IMR-90 (cell line): ENCODE measurements at regions not wholly inside any gene's neighbourhood (a gene's known extent, or its start where the extent isn't known, plus 50 kb on each side); places are given as distances from the start of the nearest gene placed in this dataset.

Source experiments
- ATAC-seq: fragments of 200-7000 bp; cut with Tn5 transposase; 2 replicates; pipeline ENCODE4 v1.9.1; 2020; ENCODE audit warnings: low read depth, mild to moderate bottlenecking, moderate library complexity
- BruUV-seq: library from RNA; stranded (reverse); fragments of 400-500 nt; replicated peaks from 2 replicates; lab custom pipeline; 2021; lab: Mats Ljungman, UMichigan
- CTCF ChIA-PET: fragments of 300-600 bp; formaldehyde crosslinking; extraction: SDS; loops from one replicate; lab custom pipeline; 2021; ENCODE audit warnings: antibody characterized with exemption; lab: Yijun Ruan, JAX
- POLR2A ChIA-PET: fragments of 300-600 bp; sonication (Branson Sonifier 250); formaldehyde crosslinking; loops from one replicate; lab custom pipeline; 2022; ENCODE audit warnings: antibody characterized with exemption; ENCODE audit not compliant: unreplicated experiment; lab: Charles Lee
- DNase-seq: peaks from one replicate; pipeline ENCODE4 v3.0.0; 2013
- H2AFZ ChIP-seq: replicated peaks from 2 replicates; pipeline ENCODE3; 2013; ENCODE audit warnings: low read length, mild to moderate bottlenecking; ENCODE audit not compliant: poor library complexity
- H2AK5ac ChIP-seq: 2 replicates; pipeline ENCODE4 v1.6.1; 2013; ENCODE audit warnings: low read depth, low read length, inconsistent platforms
- H2AK9ac ChIP-seq: replicated peaks from 2 replicates; pipeline ENCODE3; 2013; ENCODE audit warnings: mild to moderate bottlenecking, low read depth, low read length, moderate library complexity; ENCODE audit not compliant: poor library complexity
- H2BK120ac ChIP-seq: 2 replicates; pipeline ENCODE4 v1.6.1; 2013; ENCODE audit warnings: low read depth, low read length, inconsistent platforms
- H2BK15ac ChIP-seq: 3 replicates; pipeline ENCODE4 v1.6.1; 2013; ENCODE audit warnings: low read depth, low read length, inconsistent platforms
- H2BK20ac ChIP-seq: 2 replicates; pipeline ENCODE4 v1.6.1; 2013; ENCODE audit warnings: low read depth, mild to moderate bottlenecking, inconsistent platforms, low read length, moderate library complexity
- H2BK5ac ChIP-seq: 2 replicates; pipeline ENCODE4 v1.6.1; 2013; ENCODE audit warnings: mild to moderate bottlenecking, low read depth, low read length, inconsistent platforms; ENCODE audit not compliant: poor library complexity, severe bottlenecking
- H3K14ac ChIP-seq: replicated peaks from 2 replicates; pipeline ENCODE4 v1.6.1; 2013; ENCODE audit warnings: low read depth, low read length, inconsistent platforms
- H3K18ac ChIP-seq: 2 replicates; pipeline ENCODE4 v1.6.1; 2013; ENCODE audit warnings: low read depth, low read length, control low read depth
- H3K23ac ChIP-seq: 2 replicates; pipeline ENCODE4 v1.6.1; 2013; ENCODE audit warnings: low read depth, low read length, inconsistent platforms
- H3K27ac ChIP-seq: 2 replicates; pipeline ENCODE4 v1.5.1; 2013; ENCODE audit warnings: mild to moderate bottlenecking, control low read depth, low read length; ENCODE audit not compliant: insufficient read depth
- H3K27me3 ChIP-seq: 2 replicates; pipeline ENCODE4 v1.6.1; 2013; ENCODE audit warnings: low read length; ENCODE audit not compliant: control insufficient read depth, insufficient read depth
- H3K36me3 ChIP-seq: 2 replicates; pipeline ENCODE4 v1.6.1; 2013; ENCODE audit warnings: low read length, mixed read lengths; ENCODE audit not compliant: control insufficient read depth, insufficient read depth
- H3K4ac ChIP-seq: 2 replicates; pipeline ENCODE4 v1.6.1; 2013; ENCODE audit warnings: low read depth, low read length, inconsistent platforms
- H3K4me1 ChIP-seq: 2 replicates; pipeline ENCODE4 v1.6.1; 2013; ENCODE audit warnings: low read length, mixed read lengths; ENCODE audit not compliant: control insufficient read depth, insufficient read depth
- H3K4me2 ChIP-seq: 2 replicates; pipeline ENCODE4 v1.6.1; 2013; ENCODE audit warnings: low read depth, mild to moderate bottlenecking, control low read depth, low read length, moderate library complexity
- H3K4me3 ChIP-seq: 2 replicates; pipeline ENCODE4 v1.5.1; 2013; ENCODE audit warnings: low read depth, mild to moderate bottlenecking, control low read depth, low read length, moderate library complexity; ENCODE audit not compliant: insufficient read depth
- H3K56ac ChIP-seq: 2 replicates; pipeline ENCODE4 v1.6.1; 2013; ENCODE audit warnings: low read length, inconsistent platforms; ENCODE audit not compliant: insufficient read depth; ENCODE audit errors: extremely low read depth
- H3K79me1 ChIP-seq, 2 experiments: 2 replicates each; pipeline ENCODE4 v1.6.1; 2013; ENCODE audit warnings: low read length in 2 of 2, inconsistent platforms in 1 of 2, low read depth in 1 of 2
- H3K9ac ChIP-seq: 2 replicates; pipeline ENCODE4 v1.6.1; 2013; ENCODE audit warnings: low read depth, low read length, control low read depth
- H3K9me1 ChIP-seq: 2 replicates; pipeline ENCODE4 v1.6.1; 2013; ENCODE audit warnings: low read length, inconsistent platforms; ENCODE audit not compliant: insufficient read depth
- H3K9me3 ChIP-seq: 2 replicates; pipeline ENCODE4 v1.6.1; 2013; ENCODE audit warnings: low read length; ENCODE audit not compliant: control insufficient read depth, insufficient read depth
- H4K20me1 ChIP-seq: 2 replicates; pipeline ENCODE4 v1.6.1; 2013; ENCODE audit warnings: low read length, inconsistent platforms; ENCODE audit not compliant: insufficient read depth
- H4K5ac ChIP-seq: 2 replicates; pipeline ENCODE4 v1.6.1; 2013; ENCODE audit warnings: mild to moderate bottlenecking, low read depth, low read length, control low read depth
- H4K8ac ChIP-seq, 2 experiments: 2 replicates each; pipeline ENCODE4 v1.6.1; 2013; ENCODE audit warnings: low read depth in 2 of 2, low read length in 2 of 2, control low read depth in 1 of 2, inconsistent platforms in 1 of 2
- H4K91ac ChIP-seq: 2 replicates; pipeline ENCODE4 v1.6.1; 2013; ENCODE audit warnings: low read depth, low read length, inconsistent platforms; ENCODE audit not compliant: insufficient read depth
- BHLHE40 ChIP-seq: fragments of 150-350 bp; IDR thresholded peaks from 2 replicates; pipeline ENCODE4 v1.6.1; 2016; ENCODE audit warnings: mild to moderate bottlenecking, low read depth, low read length
- CEBPB ChIP-seq: IDR thresholded peaks from 2 replicates; pipeline ENCODE4 v1.6.1; 2012; ENCODE audit warnings: low read depth, low read length, improper control_type of control experiment
- MAFK ChIP-seq: IDR thresholded peaks from 2 replicates; pipeline ENCODE4 v1.6.1; 2012; ENCODE audit warnings: low read depth, low read length, improper control_type of control experiment
- MAZ ChIP-seq: IDR thresholded peaks from 2 replicates; pipeline ENCODE4 v1.6.1; 2012; ENCODE audit warnings: low read depth, mild to moderate bottlenecking, low read length, improper control_type of control experiment, moderate library complexity, borderline replicate concordance
- NFE2L2 ChIP-seq: fragments of 150-350 bp; IDR thresholded peaks from 2 replicates; pipeline ENCODE4 v1.6.1; 2016; ENCODE audit warnings: low read depth, mild to moderate bottlenecking, low read length
- POLR2A ChIP-seq: IDR thresholded peaks from 2 replicates; pipeline ENCODE4 v1.6.1; 2012; ENCODE audit warnings: mild to moderate bottlenecking, low read depth, low read length
- RAD21 ChIP-seq: IDR thresholded peaks from 2 replicates; pipeline ENCODE4 v1.6.1; 2012; ENCODE audit warnings: low read length, improper control_type of control experiment
- RCOR1 ChIP-seq: IDR thresholded peaks from 2 replicates; pipeline ENCODE4 v1.6.1; 2012; ENCODE audit warnings: mild to moderate bottlenecking, low read length, improper control_type of control experiment; ENCODE audit not compliant: insufficient replicate concordance
- RFX5 ChIP-seq: IDR thresholded peaks from 2 replicates; pipeline ENCODE4 v1.8.0; 2012; ENCODE audit warnings: low read depth, mild to moderate bottlenecking, low read length, moderate library complexity
- SMC3 ChIP-seq: fragments of 150-350 bp; IDR thresholded peaks from 2 replicates; pipeline ENCODE4 v1.6.1; 2016; ENCODE audit warnings: low read depth, mild to moderate bottlenecking, antibody characterized with exemption, low read length, moderate library complexity
- WGBS, 2 experiments: methylation state at CpG; one replicate each; pipeline versions ENCODE4 v1.1.5 to v1.1.7; 2013; ENCODE audit warnings: missing lambda C conversion rate in 2 of 2; ENCODE audit not compliant: insufficient read length in 1 of 2; ENCODE audit errors: extremely low coverage in 2 of 2; 5-methylcytosine and 5-hydroxymethylcytosine counted together
- dilution Hi-C: fragments of 300-500 bp; cut with HindIII; formaldehyde crosslinking; loops from one replicate; pipeline ENCODE4 v1.14.3; 2018; ENCODE audit warnings: low sequenced_read_pairs; ENCODE audit not compliant: unreplicated experiment
- in situ Hi-C: fragments of 300-500 bp; cut with MboI; formaldehyde crosslinking; loops from 3 replicates; pipeline ENCODE4 v1.14.3; 2019; ENCODE audit warnings: low sequenced_read_pairs, inconsistent platforms, mixed read lengths
- intact Hi-C: fragments of 100-400 bp; cut with micrococcal nuclease; formaldehyde crosslinking; loops from 2 replicates; pipeline ENCODE4 v1.10.0; 2022
- TF ChIP-seq, protein P1 (sequence below): fragments of 150-350 bp; IDR thresholded peaks from 2 replicates; pipeline ENCODE4 v1.6.1; 2016; ENCODE audit warnings: low read depth, mild to moderate bottlenecking, low read length, moderate library complexity, borderline replicate concordance
- TF ChIP-seq, protein P2 (sequence below): conservative IDR thresholded peaks from 2 replicates; pipeline ENCODE4 v1.5.1; 2012; ENCODE audit warnings: mild to moderate bottlenecking, low read depth, low read length, improper control_type of control experiment

DNA sequence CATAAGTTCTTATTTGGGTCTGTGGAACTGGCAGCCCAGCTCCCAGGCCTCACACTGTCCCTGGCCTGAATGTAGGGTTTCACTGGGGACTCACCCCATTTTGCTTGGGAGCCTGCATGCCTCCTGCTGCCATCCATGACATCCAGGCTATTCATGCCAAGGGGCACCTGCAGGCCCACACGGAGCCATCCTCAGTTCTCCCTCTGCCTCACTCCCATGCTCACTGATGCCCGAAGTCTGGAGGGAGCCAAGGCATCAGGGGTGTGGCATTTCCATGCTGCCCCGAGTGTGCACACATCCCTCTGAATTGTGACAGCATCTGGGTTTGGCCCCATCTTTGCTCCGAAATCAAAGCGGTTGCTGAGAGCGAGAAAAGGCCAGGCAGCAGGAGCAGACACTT is 67.4 kb upstream of the ZNF804A start:
- no peaks in the 10 kb centered on the region for H3K79me1 ChIP-seq
- 80% methylated on average over 3 of the region's 6 CpGs; no CpG with 5 or more reads in 1 of the 2 experiments for WGBS, 2 experiments
- H2BK5ac ChIP-seq, result no peak overlapping the region
- intact Hi-C loops, result no loop called here
- no peak for DNase-seq
- H4K5ac ChIP-seq, result no peak overlapping the region
- no peak overlapping the region for H3K56ac ChIP-seq
- dilution Hi-C loops, result no loop called here
- H2BK20ac ChIP-seq, result no peak overlapping the region
- H4K91ac ChIP-seq, result no peak overlapping the region
- no peak overlapping the region for H3K23ac ChIP-seq
- no peak overlapping the region for H3K4ac ChIP-seq
- no peaks in the 10 kb centered on the region for H3K36me3 ChIP-seq
- H3K4me1 ChIP-seq, result no peaks in the 10 kb centered on the region
- H4K8ac ChIP-seq, result no peak overlapping the region
- H3K14ac ChIP-seq, result no peak overlapping the region
- no peaks in the 10 kb centered on the region for H3K27me3 ChIP-seq
- ATAC-seq, result no peak
- no peak overlapping the region for H3K4me3 ChIP-seq
- H2AFZ ChIP-seq, result no peak overlapping the region
- H3K9me1 ChIP-seq, result no peaks in the 10 kb centered on the region
- in situ Hi-C loops, result no loop called here
- no peak overlapping the region for H2BK15ac ChIP-seq
- H2AK5ac ChIP-seq, result no peak overlapping the region
- TF ChIP-seq MAFK (no peak), MAZ (no peak), BHLHE40 (no peak), RAD21 (no peak), RCOR1 (no peak), RFX5 (no peak), POLR2A (no peak), CEBPB (no peak), SMC3 (no peak), NFE2L2 (no peak)
- TF ChIP-seq, protein P1, sequence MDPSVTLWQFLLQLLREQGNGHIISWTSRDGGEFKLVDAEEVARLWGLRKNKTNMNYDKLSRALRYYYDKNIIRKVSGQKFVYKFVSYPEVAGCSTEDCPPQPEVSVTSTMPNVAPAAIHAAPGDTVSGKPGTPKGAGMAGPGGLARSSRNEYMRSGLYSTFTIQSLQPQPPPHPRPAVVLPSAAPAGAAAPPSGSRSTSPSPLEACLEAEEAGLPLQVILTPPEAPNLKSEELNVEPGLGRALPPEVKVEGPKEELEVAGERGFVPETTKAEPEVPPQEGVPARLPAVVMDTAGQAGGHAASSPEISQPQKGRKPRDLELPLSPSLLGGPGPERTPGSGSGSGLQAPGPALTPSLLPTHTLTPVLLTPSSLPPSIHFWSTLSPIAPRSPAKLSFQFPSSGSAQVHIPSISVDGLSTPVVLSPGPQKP, result no peak
- TF ChIP-seq, protein P2, sequence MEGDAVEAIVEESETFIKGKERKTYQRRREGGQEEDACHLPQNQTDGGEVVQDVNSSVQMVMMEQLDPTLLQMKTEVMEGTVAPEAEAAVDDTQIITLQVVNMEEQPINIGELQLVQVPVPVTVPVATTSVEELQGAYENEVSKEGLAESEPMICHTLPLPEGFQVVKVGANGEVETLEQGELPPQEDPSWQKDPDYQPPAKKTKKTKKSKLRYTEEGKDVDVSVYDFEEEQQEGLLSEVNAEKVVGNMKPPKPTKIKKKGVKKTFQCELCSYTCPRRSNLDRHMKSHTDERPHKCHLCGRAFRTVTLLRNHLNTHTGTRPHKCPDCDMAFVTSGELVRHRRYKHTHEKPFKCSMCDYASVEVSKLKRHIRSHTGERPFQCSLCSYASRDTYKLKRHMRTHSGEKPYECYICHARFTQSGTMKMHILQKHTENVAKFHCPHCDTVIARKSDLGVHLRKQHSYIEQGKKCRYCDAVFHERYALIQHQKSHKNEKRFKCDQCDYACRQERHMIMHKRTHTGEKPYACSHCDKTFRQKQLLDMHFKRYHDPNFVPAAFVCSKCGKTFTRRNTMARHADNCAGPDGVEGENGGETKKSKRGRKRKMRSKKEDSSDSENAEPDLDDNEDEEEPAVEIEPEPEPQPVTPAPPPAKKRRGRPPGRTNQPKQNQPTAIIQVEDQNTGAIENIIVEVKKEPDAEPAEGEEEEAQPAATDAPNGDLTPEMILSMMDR, result no peak
- no peak overlapping the region for H3K4me2 ChIP-seq
- H3K9ac ChIP-seq, result no peak overlapping the region
- H4K20me1 ChIP-seq, result no peaks in the 10 kb centered on the region
- H3K9me3 ChIP-seq, result peaks cover 20% of the 10 kb centered on the region
- no peak overlapping the region for H3K27ac ChIP-seq
- CTCF ChIA-PET, result no interaction called here
- BruUV-seq, result no TSS peak
- H3K18ac ChIP-seq, result no peak overlapping the region
- no peak overlapping the region for H2AK9ac ChIP-seq
- H2BK120ac ChIP-seq, result no peak overlapping the region
- POLR2A ChIA-PET, result no interaction called here
